ENCODE measurements at regions not wholly inside any gene's neighbourhood (a gene's known extent, or its start where the extent isn't known, plus 50 kb on each side); places are given as distances from the start of the nearest gene placed in this dataset.

DNA sequence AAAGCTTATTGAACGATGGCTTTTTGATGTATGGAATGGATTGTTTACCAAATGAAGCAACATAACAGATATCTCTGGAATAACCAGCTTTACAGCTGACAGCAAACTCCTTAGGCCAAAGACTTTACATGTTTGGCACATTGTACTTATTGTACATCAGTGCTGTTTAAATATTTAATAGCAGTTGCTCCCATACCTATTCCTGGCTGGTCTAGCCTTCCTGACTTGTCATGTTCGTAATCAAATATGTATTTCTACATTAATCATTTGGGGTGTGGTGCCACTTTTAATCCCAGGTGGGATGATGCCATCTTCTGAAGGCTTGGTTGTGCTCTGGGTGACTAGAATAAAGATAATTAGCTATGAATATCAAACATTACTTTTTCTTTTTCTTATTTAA is 67.4 kb upstream of the FRY start:
- DNase-seq, result no peak

DNA sequence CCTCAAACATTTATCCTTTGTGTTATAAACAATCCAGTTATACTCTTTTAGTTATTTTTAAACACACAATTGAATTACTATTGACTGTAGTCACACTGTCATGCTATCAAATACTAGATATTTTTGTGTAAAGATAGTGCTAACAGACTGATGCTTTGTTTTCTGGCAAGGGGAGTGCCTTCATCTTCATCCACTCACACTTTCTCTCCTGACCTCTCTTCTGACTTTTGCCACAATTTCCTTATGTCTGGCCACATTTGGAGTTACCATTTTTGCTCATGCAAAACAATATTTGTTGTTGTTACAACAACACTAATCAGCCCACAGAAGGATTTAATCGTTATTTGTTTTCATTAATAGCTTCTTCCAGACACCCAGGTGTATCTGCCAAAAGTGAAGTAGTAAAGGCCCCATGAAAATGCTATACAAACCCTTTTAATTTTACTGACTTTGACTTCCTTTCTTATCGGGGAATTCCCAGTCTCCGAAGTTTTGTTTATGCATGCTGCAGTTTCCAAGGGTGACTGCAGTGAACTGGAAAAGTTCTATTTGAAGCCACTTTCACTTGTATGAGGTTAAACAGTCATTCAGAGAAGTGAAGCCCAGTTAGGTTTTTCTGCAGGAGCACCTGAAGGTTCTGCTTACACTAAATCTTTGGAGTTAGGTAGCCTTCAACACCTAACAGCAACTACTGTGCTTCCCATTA is 66.1 kb upstream of the FRY start:
- DNase-seq, result no peak

DNA sequence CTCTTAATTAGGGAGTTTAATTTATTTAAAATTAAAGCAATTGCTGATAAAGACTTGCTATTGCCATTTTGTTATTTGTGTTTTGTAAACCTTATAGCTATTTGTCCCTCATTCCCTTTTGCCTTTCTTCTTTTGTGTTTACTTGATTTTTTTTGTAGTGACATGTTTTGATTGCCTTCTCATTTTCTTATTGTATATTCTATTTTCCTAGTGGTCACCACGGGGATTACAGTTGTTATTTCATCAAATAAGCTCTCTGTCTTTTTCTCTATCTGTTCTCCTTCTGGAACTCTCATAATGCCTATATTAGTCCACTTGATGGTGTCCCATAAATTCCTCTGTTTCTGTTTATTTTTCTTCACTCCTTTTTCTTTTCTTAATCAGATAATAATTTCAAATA is 64.4 kb upstream of the FRY start:
- no peak for DNase-seq

DNA sequence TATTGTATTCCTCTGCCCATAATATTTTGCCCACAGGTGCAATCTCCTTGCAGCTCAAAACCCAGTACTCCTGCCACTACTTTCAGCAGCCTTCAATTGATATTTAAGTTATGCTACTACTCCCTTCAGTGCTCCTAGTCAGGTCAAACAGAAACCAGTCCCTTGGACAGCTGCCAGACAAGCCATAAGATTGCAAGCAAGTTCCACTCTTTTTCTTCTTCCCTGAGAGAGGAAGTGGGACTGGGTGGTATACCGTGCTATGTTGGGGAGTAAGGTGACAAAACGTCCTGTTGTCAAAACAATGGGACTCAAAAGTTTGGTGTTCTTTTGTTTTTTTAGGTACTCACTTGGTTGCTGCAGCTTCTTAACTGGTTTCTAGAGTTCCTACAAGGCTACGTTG is 63.1 kb upstream of the FRY start:
- DNase-seq, result no peak

DNA sequence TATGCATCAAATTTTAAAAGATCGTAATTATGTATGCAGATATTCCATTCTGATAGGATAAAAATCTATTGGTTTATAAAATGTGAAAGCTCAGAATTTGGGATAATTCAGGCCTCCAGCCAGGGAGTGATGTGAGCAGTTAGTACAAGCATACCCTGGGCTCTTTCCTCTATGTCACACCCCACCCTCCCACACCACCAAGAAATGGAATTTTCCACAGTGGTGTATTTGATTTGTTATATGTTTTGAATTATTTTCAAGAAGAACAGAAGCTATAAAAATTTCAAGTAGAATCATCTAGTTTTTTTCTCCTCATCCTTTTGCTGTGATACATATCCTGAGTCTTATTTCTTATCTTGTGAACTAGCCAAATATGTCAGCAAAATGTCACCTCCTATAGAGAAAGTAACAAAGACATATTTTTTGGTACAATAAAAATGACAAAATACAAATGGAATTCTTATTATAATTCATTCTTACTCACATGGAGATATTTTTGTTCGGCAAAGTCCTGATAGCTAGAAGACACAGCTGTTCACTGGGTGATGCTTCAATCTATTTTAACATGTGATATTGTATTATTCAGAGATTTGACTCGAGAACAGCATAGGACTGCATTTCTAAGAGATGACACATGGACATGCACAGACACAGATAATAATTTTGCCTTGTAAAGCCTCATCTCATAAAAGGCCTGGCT is 61.2 kb upstream of the FRY start:
- no peak for DNase-seq

DNA sequence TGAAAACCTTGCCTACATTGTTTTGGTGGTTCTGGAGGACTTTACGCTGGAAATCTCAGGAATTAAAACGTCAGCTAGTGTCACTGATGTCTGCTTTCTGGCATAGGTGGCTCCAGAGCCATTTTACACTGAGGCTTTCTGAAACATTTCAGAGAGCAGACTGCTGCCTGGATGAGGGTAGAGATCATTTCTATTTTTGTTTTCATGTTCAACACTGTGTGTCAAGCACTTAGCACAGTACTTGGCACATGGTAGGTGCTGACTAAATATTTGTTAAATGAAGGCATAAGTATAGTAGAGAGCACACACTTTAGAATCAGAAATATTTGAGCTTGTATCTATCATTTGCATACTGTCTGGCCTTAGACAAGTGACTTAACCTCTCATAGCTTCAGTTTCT is 59.1 kb upstream of the FRY start:
- no peak for DNase-seq

DNA sequence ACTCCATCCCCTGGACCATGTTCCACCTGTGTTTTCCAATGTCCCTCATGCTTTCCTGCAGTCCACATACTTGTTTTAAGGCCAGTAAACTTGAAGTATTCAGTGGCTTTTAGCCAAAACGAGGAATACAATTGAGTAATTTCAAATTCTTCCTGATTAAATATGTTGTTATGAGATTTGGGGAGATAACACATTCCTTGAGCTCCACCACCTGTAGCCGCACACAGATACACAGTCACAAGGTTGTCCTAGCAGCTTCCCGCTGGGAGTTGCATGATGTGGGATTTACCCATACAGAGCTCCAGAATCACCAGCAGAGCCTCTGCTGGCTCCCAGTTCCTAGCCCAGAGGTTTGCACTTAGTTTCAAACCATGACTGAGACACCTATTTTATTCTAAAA is 53.6 kb upstream of the FRY start:
- no peak for DNase-seq

DNA sequence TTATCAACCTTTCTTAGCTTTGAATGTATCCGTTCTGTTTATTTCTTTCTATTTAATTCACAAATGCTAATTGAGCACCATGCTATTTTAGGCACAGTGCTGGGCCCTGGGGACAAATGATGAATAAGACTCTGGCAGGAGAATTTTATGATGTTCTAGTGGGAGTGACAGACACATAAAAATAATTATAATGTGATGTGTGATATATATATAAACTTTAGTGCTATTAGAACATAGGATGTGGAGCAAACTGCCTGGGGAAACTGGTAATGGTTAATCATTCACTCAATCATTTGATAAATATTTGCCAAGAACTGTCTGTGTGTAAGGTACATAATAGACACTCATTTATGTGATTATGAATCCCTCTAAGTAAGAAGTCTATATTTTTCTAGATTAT is 50.7 kb upstream of the FRY start:
- no peak for DNase-seq

Data from NCI-H1105 (cell line).